Lung (tissue), 11 donors: ENCODE measurements at regions not wholly inside any gene's neighbourhood (a gene's known extent, or its start where the extent isn't known, plus 50 kb on each side); places are given as distances from the start of the nearest gene placed in this dataset.

Source experiments
- ATAC-seq: fragments of 200-7000 bp; cut with Tn5 transposase; one replicate; pipeline ENCODE4 v1.9.1; 2020; ENCODE audit warnings: moderate number of reproducible peaks; ENCODE audit not compliant: insufficient read depth, low FRiP score
- DNase-seq, 3 donors: peaks; one replicate each; pipeline ENCODE4 v3.0.0-alpha.2; 2013 to 2017
- H3K27ac ChIP-seq, 2 donors: one replicate each; pipeline ENCODE4 v1.5.1; 2013; ENCODE audit warnings: mild to moderate bottlenecking in 2 of 2, moderate library complexity in 2 of 2, control low read depth in 1 of 2, inconsistent platforms in 1 of 2, low read depth in 1 of 2, low read length in 1 of 2
- H3K27me3 ChIP-seq, 3 donors: one replicate each; pipeline ENCODE4 v1.5.1; 2013; ENCODE audit warnings: low read length in 2 of 3; ENCODE audit not compliant: control insufficient read depth in 3 of 3, insufficient read depth in 3 of 3
- H3K36me3 ChIP-seq, 4 donors: one replicate each; pipeline ENCODE4 v1.5.1; 2013; ENCODE audit warnings: low read length in 4 of 4, mild to moderate bottlenecking in 1 of 4, moderate library complexity in 1 of 4; ENCODE audit not compliant: control insufficient read depth in 4 of 4, insufficient read depth in 4 of 4
- H3K4me1 ChIP-seq, 5 donors: one replicate each; pipeline ENCODE4 v1.5.1; 2013; ENCODE audit warnings: low read length in 5 of 5, mild to moderate bottlenecking in 2 of 5, moderate library complexity in 1 of 5; ENCODE audit not compliant: control insufficient read depth in 5 of 5, insufficient read depth in 5 of 5
- H3K4me3 ChIP-seq: one replicate; pipeline ENCODE4 v1.5.1; 2013; ENCODE audit warnings: mild to moderate bottlenecking, control low read depth, moderate library complexity
- H3K9ac ChIP-seq, 2 donors: one replicate each; pipeline ENCODE4 v1.5.1; 2013; ENCODE audit warnings: low read length in 2 of 2, control low read depth in 1 of 2; ENCODE audit not compliant: insufficient read depth in 1 of 2
- H3K9me3 ChIP-seq, 4 donors: one replicate each; pipeline ENCODE4 v1.5.1; 2013; ENCODE audit warnings: low read length in 3 of 4, mild to moderate bottlenecking in 1 of 4, moderate library complexity in 1 of 4; ENCODE audit not compliant: control insufficient read depth in 4 of 4, insufficient read depth in 3 of 4
- CTCF ChIP-seq: IDR thresholded peaks from 2 replicates; pipeline ENCODE4 v1.5.1; 2012; ENCODE audit warnings: mild to moderate bottlenecking; ENCODE audit errors: control extremely low read depth, extremely low read depth
- WGBS, 2 donors: extraction: QIAGEN DNeasy Blood & Tissue Kit; methylation state at CpG; one replicate each; pipeline ENCODE4 v1.1.7; 2013; 5-methylcytosine and 5-hydroxymethylcytosine counted together
- donor health status: control.
- donor health status: control.
- donor health status: Bipolar disorder and iron deficiency.
- donor health status: healthy.
- donor health status: DM: yes; HTN: yes; CAD: no.

GRCh38 chr6:160926281-160927276 is 65.0 kb upstream of the MAP3K4 start:
- H3K27ac ChIP-seq = no peak overlapping the region
- no peak overlapping the region for H3K9ac ChIP-seq
- no peaks in the 10 kb centered on the region for H3K27me3 ChIP-seq
- ATAC-seq = no peak
- 83 to 88% methylated on average over 29 of the region's 29 CpGs for WGBS, 2 donors
- no peak overlapping the region for H3K4me3 ChIP-seq
- H3K4me1 ChIP-seq = peaks cover 0 to 6% (median 0%) of the 10 kb centered on the region in 5 donors
- no peaks in the 10 kb centered on the region for H3K9me3 ChIP-seq
- no peak for DNase-seq
- no peaks in the 10 kb centered on the region for H3K36me3 ChIP-seq
- TF ChIP-seq CTCF = no peak

DNA sequence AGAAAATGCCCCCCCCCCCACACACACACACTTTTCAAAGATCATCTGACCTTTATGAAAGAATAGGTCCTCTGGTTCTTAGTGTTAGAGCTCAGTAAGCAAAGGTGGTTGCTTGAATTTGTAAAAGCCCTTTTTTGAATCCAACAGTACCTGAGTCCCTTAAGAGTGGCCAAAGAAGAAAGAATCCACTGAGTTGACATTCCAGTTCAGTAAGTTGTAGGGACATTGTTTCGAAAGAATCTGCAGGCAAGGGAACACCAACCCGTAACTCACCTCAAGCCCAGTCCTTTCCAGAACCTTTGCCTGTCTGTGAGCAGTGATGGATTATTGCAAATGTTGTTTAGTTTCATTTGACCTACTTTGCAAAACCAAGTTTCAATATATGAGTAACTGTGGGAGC is 64.2 kb upstream of the MAP3K4 start:
- no peak for ATAC-seq

GRCh38 chr6:160929361-160929760 is 62.2 kb upstream of the MAP3K4 start:
- no peak overlapping the region for H3K4me3 ChIP-seq
- H3K36me3 ChIP-seq = no peaks in the 10 kb centered on the region
- TF ChIP-seq CTCF = no peak
- peaks cover 0 to 6% (median 4%) of the 10 kb centered on the region in 5 donors for H3K4me1 ChIP-seq
- H3K27me3 ChIP-seq = peaks cover 0 to 2% (median 0%) of the 10 kb centered on the region in 3 donors
- no peak overlapping the region for H3K9ac ChIP-seq
- WGBS, 2 donors = 91 to 92% methylated on average over 3 of the region's 3 CpGs
- no peak for ATAC-seq
- H3K27ac ChIP-seq = no peak overlapping the region
- no peaks in the 10 kb centered on the region for H3K9me3 ChIP-seq
- DNase-seq = no peak

More for the DNA sequence above, 64.2 kb upstream of the MAP3K4 start:
- Histone ChIP-seq H3K27me3 (no peaks in the 10 kb centered on the region), H3K36me3 (no peaks in the 10 kb centered on the region), H3K9me3 (no peaks in the 10 kb centered on the region), H3K4me1 (peaks cover 0 to 6% (median 0%) of the 10 kb centered on the region in 5 donors), H3K9ac (no peak overlapping the region), H3K4me3 (no peak overlapping the region), H3K27ac (no peak overlapping the region)
- TF ChIP-seq CTCF = no peak
- 78 to 83% methylated on average over 2 of the region's 2 CpGs for WGBS, 2 donors
- DNase-seq = peak in 1 of 3 donors; percentile 19
